ENCODE measurements at regions not wholly inside any gene's neighbourhood (a gene's known extent, or its start where the extent isn't known, plus 50 kb on each side); places are given as distances from the start of the nearest gene placed in this dataset.

GRCh38 chr10:118953598-118954393 lies 75.7 kb upstream of the NANOS1 start:
- TF ChIP-seq CTCF (IDR thresholded peaks at IDR 0.05) (no peak), POLR2A (IDR thresholded peaks at IDR 0.05) (no peak)

All from thyroid gland (tissue), 4 donors.